B cell (primary cell): ENCODE measurements at regions not wholly inside any gene's neighbourhood (a gene's known extent, or its start where the extent isn't known, plus 50 kb on each side); places are given as distances from the start of the nearest gene placed in this dataset.

Source experiments
- CTCF ChIP-seq: fragments of 200-600 bp; IDR thresholded peaks from one replicate; pipeline ENCODE4 v1.8.0; 2022; ENCODE audit warnings: antibody characterized with exemption, mild to moderate bottlenecking
- EZH2 ChIP-seq: IDR thresholded peaks from 2 replicates; pipeline ENCODE4 v1.6.1; 2012; ENCODE audit warnings: borderline replicate concordance, low read depth, mild to moderate bottlenecking, moderate library complexity, low read length; ENCODE audit not compliant: insufficient read depth, poor library complexity, severe bottlenecking

DNA sequence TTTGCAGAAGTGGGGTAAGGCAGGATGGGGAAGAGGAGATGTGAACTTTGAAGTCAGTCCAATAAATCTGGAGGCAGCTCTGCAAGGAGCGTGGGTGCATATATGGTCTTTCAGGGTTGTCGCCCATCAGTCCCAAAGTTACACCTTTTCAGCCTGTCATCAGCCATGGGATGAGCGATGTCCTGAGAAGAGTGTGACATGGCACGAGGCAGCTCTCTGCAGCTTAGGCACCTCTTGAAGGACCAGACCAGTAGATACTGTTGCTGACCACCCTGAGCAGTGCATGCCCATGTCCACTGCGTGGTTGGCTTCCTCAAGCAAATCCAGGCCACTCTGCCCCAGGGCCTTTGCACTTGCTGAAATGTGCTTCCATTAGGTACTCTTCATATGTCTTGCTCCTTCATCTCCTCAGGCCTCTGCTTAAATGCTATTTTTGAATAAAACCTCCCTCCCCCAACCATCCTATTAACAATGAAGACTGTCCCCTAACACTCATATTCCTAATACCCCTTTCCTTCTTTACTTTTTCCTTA lies 171.7 kb downstream of the ACTR3 start:
- TF ChIP-seq CTCF = no peak
- no peak for TF ChIP-seq EZH2
